ENCODE measurements at regions not wholly inside any gene's neighbourhood (a gene's known extent, or its start where the extent isn't known, plus 50 kb on each side); places are given as distances from the start of the nearest gene placed in this dataset.

GRCh38 chr9:80465556-80465955, 893.8 kb downstream of the TLE4 start:
- TF ChIP-seq POLR2A (IDR thresholded peaks at IDR 0.05) = no peak
- no peak for TF ChIP-seq EP300 (IDR thresholded peaks at IDR 0.05)
- TF ChIP-seq, protein P1, sequence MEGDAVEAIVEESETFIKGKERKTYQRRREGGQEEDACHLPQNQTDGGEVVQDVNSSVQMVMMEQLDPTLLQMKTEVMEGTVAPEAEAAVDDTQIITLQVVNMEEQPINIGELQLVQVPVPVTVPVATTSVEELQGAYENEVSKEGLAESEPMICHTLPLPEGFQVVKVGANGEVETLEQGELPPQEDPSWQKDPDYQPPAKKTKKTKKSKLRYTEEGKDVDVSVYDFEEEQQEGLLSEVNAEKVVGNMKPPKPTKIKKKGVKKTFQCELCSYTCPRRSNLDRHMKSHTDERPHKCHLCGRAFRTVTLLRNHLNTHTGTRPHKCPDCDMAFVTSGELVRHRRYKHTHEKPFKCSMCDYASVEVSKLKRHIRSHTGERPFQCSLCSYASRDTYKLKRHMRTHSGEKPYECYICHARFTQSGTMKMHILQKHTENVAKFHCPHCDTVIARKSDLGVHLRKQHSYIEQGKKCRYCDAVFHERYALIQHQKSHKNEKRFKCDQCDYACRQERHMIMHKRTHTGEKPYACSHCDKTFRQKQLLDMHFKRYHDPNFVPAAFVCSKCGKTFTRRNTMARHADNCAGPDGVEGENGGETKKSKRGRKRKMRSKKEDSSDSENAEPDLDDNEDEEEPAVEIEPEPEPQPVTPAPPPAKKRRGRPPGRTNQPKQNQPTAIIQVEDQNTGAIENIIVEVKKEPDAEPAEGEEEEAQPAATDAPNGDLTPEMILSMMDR (IDR thresholded peaks at IDR 0.05) = no peak
- H3K36me3 ChIP-seq = no peaks in the 10 kb centered on the region
- no peak overlapping the region for H3K27ac ChIP-seq
- WGBS, 3 donors = 92 to 93% (median 92%) methylated on average over 3 of the region's 3 CpGs
- DNase-seq = no peak
- H3K4me1 ChIP-seq (ENCODE audit: insufficient read depth) = no peaks in the 10 kb centered on the region
- H3K4me3 ChIP-seq = no peak overlapping the region
- H3K9me3 ChIP-seq = no peaks in the 10 kb centered on the region
- intact Hi-C loops (cut with DNase I) = no loop called here
- H3K27me3 ChIP-seq = no peaks in the 10 kb centered on the region

DNA sequence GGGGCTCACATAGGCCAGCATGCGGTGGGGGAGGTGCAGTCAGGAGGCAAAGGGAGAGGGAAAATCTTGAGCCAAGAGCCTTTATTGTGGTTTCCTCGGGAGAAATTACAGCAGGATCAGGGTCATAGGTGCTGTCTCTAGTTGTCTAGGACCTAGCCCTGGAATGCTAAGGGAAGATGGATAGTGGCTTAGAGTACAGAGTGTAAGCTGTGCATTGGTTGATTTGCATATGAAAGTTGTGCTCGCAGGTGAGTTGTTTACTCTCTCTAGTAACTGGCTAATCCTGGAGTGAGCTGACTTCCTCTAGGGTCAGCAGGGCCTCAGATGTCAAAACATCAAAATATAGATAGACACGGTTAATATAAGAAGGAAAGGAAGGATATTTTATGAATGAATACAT, 877.7 kb downstream of the TLE4 start:
- 69 to 73% (median 70%) methylated on average over 4 of the region's 4 CpGs for WGBS, 3 donors
- H3K27ac ChIP-seq = no peak overlapping the region
- no peak for DNase-seq
- H3K9me3 ChIP-seq = no peaks in the 10 kb centered on the region
- no peak overlapping the region for H3K4me3 ChIP-seq
- peaks cover 3% of the 10 kb centered on the region for H3K27me3 ChIP-seq
- no peaks in the 10 kb centered on the region for H3K4me1 ChIP-seq (ENCODE audit: insufficient read depth)
- H3K36me3 ChIP-seq = no peaks in the 10 kb centered on the region
- intact Hi-C loops (cut with DNase I) = no loop called here
- TF ChIP-seq, protein P1 (IDR thresholded peaks at IDR 0.05) = no peak
- TF ChIP-seq POLR2A (IDR thresholded peaks at IDR 0.05) (no peak), EP300 (IDR thresholded peaks at IDR 0.05) (no peak)

DNA sequence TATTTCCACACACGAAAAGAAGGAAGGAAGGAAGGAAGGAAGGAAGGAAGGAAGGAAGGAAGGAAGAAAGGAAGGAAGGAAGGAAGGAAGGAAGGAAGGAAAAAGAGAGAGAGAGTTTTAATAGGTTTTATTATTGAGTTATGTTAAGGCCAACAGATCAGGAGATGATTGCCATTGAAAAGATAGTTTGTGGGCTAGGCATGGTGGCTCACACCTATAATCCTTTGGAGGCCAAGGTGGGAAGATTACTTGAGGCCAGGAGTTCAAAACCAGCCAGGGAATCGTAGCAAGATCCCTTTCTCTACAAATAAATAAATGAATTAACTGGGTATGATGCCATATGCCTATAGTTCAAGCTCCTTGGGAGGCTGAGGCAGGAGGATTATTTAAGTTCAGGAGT, 877.2 kb downstream of the TLE4 start:
- Histone ChIP-seq H3K27ac (no peak overlapping the region), H3K4me1 (ENCODE audit: insufficient read depth) (no peaks in the 10 kb centered on the region), H3K36me3 (no peaks in the 10 kb centered on the region), H3K27me3 (peaks cover 3% of the 10 kb centered on the region), H3K4me3 (no peak overlapping the region), H3K9me3 (no peaks in the 10 kb centered on the region)
- intact Hi-C loops (cut with DNase I) = no loop called here
- no peak for DNase-seq
- no peak for TF ChIP-seq POLR2A (IDR thresholded peaks at IDR 0.05)
- TF ChIP-seq, protein P1 (IDR thresholded peaks at IDR 0.05) = no peak
- no peak for TF ChIP-seq EP300 (IDR thresholded peaks at IDR 0.05)
- WGBS, 3 donors = 85 to 93% (median 90%) methylated on average over 2 of the region's 2 CpGs

- H3K36me3 ChIP-seq = no peaks in the 10 kb centered on the region
- 96 to 98% (median 97%) methylated on average over 3 of the region's 3 CpGs for WGBS, 3 donors
- DNase-seq = no peak
- no peak overlapping the region for H3K27ac ChIP-seq
- H3K4me3 ChIP-seq = no peak overlapping the region
- no peaks in the 10 kb centered on the region for H3K4me1 ChIP-seq (ENCODE audit: insufficient read depth)
- H3K9me3 ChIP-seq = no peaks in the 10 kb centered on the region
- peaks cover 3% of the 10 kb centered on the region for H3K27me3 ChIP-seq
- intact Hi-C loops (cut with DNase I) = no loop called here
- no peak for TF ChIP-seq POLR2A (IDR thresholded peaks at IDR 0.05)
- no peak for TF ChIP-seq EP300 (IDR thresholded peaks at IDR 0.05)
- TF ChIP-seq, protein P1 (IDR thresholded peaks at IDR 0.05) = no peak
These were observed 876.1 kb downstream of the TLE4 start for GRCh38 chr9:80447876-80448275.

DNA sequence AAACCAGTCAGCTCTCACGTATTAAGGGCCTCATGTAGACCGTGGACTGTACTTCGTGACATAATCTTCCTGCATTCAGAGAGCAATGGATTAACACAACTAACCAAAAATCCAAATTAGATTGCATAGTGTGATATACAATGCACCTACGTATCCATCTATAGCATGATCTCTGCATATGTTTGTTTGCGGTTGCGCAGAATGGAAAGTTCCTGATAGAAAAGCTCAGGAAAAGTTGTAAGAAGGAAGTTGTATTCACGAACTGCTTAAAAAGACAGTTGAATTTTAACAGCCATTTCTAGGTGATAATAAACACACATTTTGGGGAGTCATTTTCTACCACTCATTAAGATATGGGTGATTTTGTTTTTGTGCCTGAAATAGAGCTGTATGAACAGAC, 869.0 kb downstream of the TLE4 start:
- TF ChIP-seq, protein P1 (IDR thresholded peaks at IDR 0.05) = no peak
- no peak for TF ChIP-seq POLR2A (IDR thresholded peaks at IDR 0.05)
- TF ChIP-seq EP300 (IDR thresholded peaks at IDR 0.05) = no peak
- H3K27ac ChIP-seq = no peak overlapping the region
- no peaks in the 10 kb centered on the region for H3K27me3 ChIP-seq
- intact Hi-C loops (cut with DNase I) = no loop called here
- no peak overlapping the region for H3K4me3 ChIP-seq
- no peaks in the 10 kb centered on the region for H3K36me3 ChIP-seq
- H3K4me1 ChIP-seq (ENCODE audit: insufficient read depth) = no peaks in the 10 kb centered on the region
- WGBS, 3 donors = 95 to 97% (median 97%) methylated on average over 7 of the region's 7 CpGs
- H3K9me3 ChIP-seq = no peaks in the 10 kb centered on the region
- no peak for DNase-seq
